Prostate gland (tissue), 2 donors: ENCODE measurements at regions not wholly inside any gene's neighbourhood (a gene's known extent, or its start where the extent isn't known, plus 50 kb on each side); places are given as distances from the start of the nearest gene placed in this dataset.

Experiments
- CTCF ChIP-seq, 4 experiments: fragments of 200-600 bp in 2 of 4; fragments of 450-650 bp in 2 of 4; sonication (generic) in 2 of 4; IDR thresholded peaks; 1 replicate in 3 of 4; 2 replicates in 1 of 4; pipeline ENCODE4 v1.5.1; 2016 to 2019; ENCODE audit warnings: antibody characterized with exemption in 4 of 4, mild to moderate bottlenecking in 2 of 4, moderate library complexity in 2 of 4
- POLR2A ChIP-seq: fragments of 450-650 bp; IDR thresholded peaks from one replicate; pipeline ENCODE4 v1.6.1; 2016; ENCODE audit warnings: antibody characterized with exemption, mild to moderate bottlenecking

GRCh38 chr4:102193145-102193544 is 152.1 kb downstream of the SLC39A8 start:
- no peak for TF ChIP-seq POLR2A
- TF ChIP-seq CTCF (IDR thresholded peaks at IDR 0.05), result no peak
